ENCODE measurements at regions not wholly inside any gene's neighbourhood (a gene's known extent, or its start where the extent isn't known, plus 50 kb on each side); places are given as distances from the start of the nearest gene placed in this dataset.

DNA sequence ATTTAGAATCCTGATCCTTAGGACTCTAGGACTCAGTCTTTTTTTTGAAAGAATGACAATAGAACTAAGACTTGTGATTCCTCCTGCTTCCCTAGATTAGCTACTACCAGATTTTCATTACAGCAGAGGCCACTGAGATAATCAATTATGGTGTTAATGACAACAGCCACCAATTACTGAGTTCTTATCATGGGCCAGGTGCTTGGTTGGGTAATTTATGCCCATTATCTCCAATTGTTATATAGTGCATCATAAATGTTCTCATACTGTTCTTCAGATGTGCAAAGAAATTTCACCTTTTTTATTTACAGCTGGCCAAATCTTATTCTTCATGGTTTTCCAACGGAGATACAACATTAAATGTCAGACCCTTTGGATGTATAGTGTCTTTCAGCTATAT lies 162.9 kb upstream of the CMC1 start:
- H3K4me3 Mint-ChIP-seq, result no peak overlapping the region
- H3K36me3 Mint-ChIP-seq, result no peaks in the 10 kb centered on the region
- TF ChIP-seq, protein P1, sequence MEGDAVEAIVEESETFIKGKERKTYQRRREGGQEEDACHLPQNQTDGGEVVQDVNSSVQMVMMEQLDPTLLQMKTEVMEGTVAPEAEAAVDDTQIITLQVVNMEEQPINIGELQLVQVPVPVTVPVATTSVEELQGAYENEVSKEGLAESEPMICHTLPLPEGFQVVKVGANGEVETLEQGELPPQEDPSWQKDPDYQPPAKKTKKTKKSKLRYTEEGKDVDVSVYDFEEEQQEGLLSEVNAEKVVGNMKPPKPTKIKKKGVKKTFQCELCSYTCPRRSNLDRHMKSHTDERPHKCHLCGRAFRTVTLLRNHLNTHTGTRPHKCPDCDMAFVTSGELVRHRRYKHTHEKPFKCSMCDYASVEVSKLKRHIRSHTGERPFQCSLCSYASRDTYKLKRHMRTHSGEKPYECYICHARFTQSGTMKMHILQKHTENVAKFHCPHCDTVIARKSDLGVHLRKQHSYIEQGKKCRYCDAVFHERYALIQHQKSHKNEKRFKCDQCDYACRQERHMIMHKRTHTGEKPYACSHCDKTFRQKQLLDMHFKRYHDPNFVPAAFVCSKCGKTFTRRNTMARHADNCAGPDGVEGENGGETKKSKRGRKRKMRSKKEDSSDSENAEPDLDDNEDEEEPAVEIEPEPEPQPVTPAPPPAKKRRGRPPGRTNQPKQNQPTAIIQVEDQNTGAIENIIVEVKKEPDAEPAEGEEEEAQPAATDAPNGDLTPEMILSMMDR (conservative IDR thresholded peaks at IDR 0.05), result no peak
- H3K27me3 Mint-ChIP-seq, result peaks cover 4% of the 10 kb centered on the region
- H3K9me3 Mint-ChIP-seq, result no peaks in the 10 kb centered on the region
- no peak overlapping the region for H3K27ac Mint-ChIP-seq
- DNase-seq (ENCODE audit: extremely low spot score, unreplicated experiment), result no peak
- H3K4me1 Mint-ChIP-seq (ENCODE audit: unreplicated experiment), result no peaks in the 10 kb centered on the region

DNA sequence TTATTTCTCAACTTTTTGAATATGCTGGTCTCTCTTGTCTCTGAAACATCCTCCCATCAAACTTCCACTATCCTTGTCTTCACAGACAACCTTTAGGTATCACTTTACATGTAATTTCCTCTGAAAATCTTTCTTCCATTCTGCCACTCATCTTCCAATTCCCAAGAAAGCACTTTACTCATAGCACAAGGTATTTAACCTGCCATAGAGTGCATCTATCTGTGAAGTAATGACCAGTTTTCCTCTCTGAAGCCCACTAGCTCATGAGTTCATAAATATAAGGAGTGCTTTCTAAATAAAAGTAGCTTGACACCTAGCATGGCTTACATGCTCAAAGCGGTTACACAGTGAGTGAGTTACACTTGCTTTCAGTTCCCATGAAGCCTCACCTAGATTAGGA lies 160.7 kb upstream of the CMC1 start:
- no peaks in the 10 kb centered on the region for H3K36me3 Mint-ChIP-seq
- H3K4me3 Mint-ChIP-seq, result no peak overlapping the region
- no peaks in the 10 kb centered on the region for H3K4me1 Mint-ChIP-seq (ENCODE audit: unreplicated experiment)
- TF ChIP-seq, protein P1 (conservative IDR thresholded peaks at IDR 0.05), result no peak
- H3K27me3 Mint-ChIP-seq, result peaks cover 4% of the 10 kb centered on the region
- H3K27ac Mint-ChIP-seq, result no peak overlapping the region
- no peak for DNase-seq (ENCODE audit: extremely low spot score, unreplicated experiment)
- no peaks in the 10 kb centered on the region for H3K9me3 Mint-ChIP-seq

DNA sequence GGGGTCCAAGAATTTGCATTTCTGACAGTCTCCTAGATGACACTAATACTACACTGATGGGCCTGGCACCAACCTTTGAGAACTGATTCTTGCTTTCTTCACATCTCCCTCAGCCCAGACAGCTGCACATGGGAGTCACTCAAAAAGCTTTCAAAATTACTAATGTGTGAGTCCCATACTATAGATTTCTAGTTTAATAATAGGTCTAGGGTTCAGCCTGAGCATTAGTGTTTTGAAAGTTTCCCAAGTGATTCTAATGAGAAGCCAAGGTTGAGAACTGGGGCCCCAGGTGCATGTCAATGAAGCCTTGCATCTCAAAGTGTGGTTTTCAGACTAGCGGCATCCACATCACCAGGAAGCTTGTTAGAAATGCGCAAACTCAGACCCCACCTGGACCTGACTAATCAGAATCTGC lies 159.9 kb upstream of the CMC1 start:
- no peaks in the 10 kb centered on the region for H3K4me1 Mint-ChIP-seq (ENCODE audit: unreplicated experiment)

DNA sequence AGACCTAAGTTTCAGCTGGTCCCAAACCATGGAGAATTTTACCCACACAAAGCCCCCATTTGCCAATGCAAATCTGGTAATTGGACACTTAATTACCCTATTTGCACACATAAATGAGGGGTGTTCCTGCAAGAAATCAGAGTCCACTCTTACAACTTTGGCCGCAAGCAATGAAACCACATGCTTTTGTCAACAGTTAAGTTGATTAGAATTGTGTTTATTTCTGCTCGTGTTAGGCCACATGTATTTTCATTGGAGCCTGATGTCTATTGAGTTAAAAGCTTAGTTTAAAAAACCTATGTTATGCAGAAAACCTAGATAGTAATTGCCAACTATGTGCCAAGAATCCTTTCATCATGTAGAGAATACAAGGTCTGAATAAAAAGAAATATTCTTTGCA lies 153.8 kb upstream of the CMC1 start:
- DNase-seq (ENCODE audit: extremely low spot score, unreplicated experiment), result no peak
- no peaks in the 10 kb centered on the region for H3K9me3 Mint-ChIP-seq
- no peak overlapping the region for H3K27ac Mint-ChIP-seq
- TF ChIP-seq, protein P1 (conservative IDR thresholded peaks at IDR 0.05), result no peak
- no peaks in the 10 kb centered on the region for H3K4me1 Mint-ChIP-seq (ENCODE audit: unreplicated experiment)
- no peaks in the 10 kb centered on the region for H3K36me3 Mint-ChIP-seq
- no peaks in the 10 kb centered on the region for H3K27me3 Mint-ChIP-seq
- no peak overlapping the region for H3K4me3 Mint-ChIP-seq

More for the DNA sequence above, 159.9 kb upstream of the CMC1 start:
- no peak overlapping the region for H3K4me3 Mint-ChIP-seq
- peaks cover 4% of the 10 kb centered on the region for H3K27me3 Mint-ChIP-seq
- no peak overlapping the region for H3K27ac Mint-ChIP-seq
- TF ChIP-seq, protein P1 (conservative IDR thresholded peaks at IDR 0.05), result no peak
- DNase-seq (ENCODE audit: extremely low spot score, unreplicated experiment), result no peak
- no peaks in the 10 kb centered on the region for H3K36me3 Mint-ChIP-seq
- H3K9me3 Mint-ChIP-seq, result no peaks in the 10 kb centered on the region

DNA sequence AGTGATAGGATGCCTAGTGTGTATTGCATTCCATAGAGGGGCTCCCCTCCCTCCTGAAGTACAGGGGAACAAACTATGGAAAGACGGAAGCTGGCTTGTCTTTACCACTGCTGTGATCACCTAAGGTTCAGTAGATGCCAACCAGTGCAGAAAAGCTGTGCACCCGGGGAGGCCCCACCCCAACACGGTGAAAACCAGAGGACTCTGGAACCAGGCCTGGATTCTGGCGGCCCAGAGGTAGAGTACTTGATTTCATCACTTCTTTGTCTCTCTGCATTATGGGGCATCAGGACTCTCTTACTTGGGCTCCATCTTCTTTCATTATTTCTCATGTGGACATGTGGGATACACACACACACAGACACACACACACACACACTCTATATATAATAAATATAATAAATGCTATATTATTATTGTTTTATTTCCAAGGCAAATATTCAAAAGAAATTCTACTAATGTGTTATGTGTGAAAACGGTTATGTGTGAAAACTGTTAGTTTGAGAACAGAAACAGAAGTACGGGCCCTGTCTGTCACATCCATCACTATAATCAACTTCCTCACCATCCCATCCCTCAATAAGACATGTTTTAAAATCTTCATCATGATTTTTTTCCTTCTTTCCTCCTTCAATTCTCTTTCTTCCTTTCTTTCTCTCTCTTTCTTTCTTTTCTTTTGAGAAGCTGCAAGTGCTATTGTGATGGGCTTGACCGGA lies 152.4 kb upstream of the CMC1 start:
- no peak for DNase-seq (ENCODE audit: extremely low spot score, unreplicated experiment)
- Mint-ChIP-seq H3K27me3 (no peaks in the 10 kb centered on the region), H3K4me1 (ENCODE audit: unreplicated experiment) (no peaks in the 10 kb centered on the region), H3K36me3 (no peaks in the 10 kb centered on the region), H3K27ac (no peak overlapping the region), H3K4me3 (no peak overlapping the region), H3K9me3 (peaks cover 2% of the 10 kb centered on the region)
- TF ChIP-seq, protein P1 (conservative IDR thresholded peaks at IDR 0.05), result no peak
